ENCODE measurements at regions not wholly inside any gene's neighbourhood (a gene's known extent, or its start where the extent isn't known, plus 50 kb on each side); places are given as distances from the start of the nearest gene placed in this dataset.
"Not testable (repeated sequence)": the region's sequence is repeated elsewhere in the genome, so short reads cannot be mapped to it uniquely, and the experiment has no call there.

DNA sequence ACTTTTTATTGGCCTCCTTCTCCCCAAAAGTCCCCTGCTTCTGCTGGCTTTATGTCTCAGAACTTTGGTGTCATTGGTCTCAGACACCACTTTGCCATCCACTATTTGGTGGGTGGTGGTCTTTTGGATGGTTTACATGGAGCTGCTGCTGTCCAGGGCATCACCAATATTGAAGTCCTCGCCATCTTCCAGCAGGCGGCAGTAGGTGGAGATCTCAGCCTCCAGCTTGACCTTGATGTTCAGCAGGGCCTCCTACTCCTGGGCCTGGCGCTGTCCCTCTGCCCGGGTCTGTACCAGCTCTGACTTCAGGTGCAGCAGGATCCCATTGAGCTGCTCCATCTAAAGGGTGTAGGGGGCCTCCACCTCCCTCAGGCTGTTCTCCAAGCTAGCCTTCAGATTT lies 148.4 kb upstream of the FOXA2 start:
- FAIRE-seq = no peak
- WGBS (ENCODE audit: insufficient coverage, insufficient replicate concordance, low lambda C conversion rate, missing lambda C conversion rate) = 31% methylated on average over 4 of the region's 4 CpGs
- in situ Hi-C loops (cut with MboI) = no loop called here

DNA sequence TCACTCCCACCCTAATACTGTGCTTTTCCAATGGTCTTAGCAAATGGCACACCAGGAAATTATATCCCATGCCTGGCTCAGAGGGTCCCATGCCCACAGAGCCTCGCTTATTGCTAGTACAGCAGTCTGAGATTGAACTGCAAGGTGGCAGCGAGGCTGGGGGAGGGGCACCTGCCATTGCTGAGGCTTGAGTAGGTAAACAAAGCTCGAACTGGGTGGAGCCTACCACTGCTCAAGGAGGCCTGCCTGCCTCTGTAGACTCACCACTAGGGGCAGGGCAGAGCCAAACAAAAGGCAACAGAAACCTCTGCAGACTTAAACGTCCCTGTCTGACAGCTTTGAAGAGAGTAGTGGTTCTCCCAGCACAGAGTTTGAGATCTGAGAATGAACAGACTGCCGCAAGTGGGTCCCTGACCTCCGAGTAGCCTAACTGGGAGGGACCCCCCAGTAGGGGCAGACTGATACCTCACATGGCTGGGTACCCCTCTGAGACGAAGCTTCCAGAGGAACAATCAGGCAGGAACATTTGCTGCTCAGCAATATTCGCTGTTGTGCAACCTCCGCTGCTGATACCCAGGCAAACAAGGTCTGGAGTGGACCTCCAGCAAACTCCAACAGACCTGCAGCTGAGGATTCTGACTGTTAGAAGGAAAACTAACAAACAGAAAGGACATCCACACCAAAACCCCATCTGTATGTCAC lies 150.7 kb upstream of the FOXA2 start:
- 0 out of 3 replicates have a peak, but pooled peaks have one; percentile 35 for ATAC-seq
- H3K27ac ChIP-seq (ENCODE audit: control insufficient read depth, insufficient read depth); H3K79me2 ChIP-seq (ENCODE audit: control insufficient read depth, insufficient read depth, low read length); H3K4me3 ChIP-seq; H3K9me3 ChIP-seq (replicated peaks; ENCODE audit: control insufficient read depth, insufficient read depth, low read length); BruUV-seq (replicated peaks); H2AFZ ChIP-seq (ENCODE audit: control insufficient read depth, low read depth, low read length); H3K9ac ChIP-seq (ENCODE audit: control insufficient read depth, insufficient read depth, low read length); intact Hi-C loops (cut with micrococcal nuclease; ENCODE audit: unreplicated experiment); H3K4me2 ChIP-seq (ENCODE audit: control insufficient read depth, insufficient read depth); H4K20me1 ChIP-seq (ENCODE audit: control insufficient read depth, insufficient read depth); in situ Hi-C loops (cut with MboI); H3K36me3 ChIP-seq (ENCODE audit: control insufficient read depth in 2 of 2, insufficient read depth in 2 of 2, low read length in 1 of 2); FAIRE-seq; H3K27me3 ChIP-seq (replicated peaks in 1 of 2; ENCODE audit: control insufficient read depth in 2 of 2, insufficient read depth in 2 of 2, low read length in 1 of 2); H3K4me1 ChIP-seq (ENCODE audit: control insufficient read depth, insufficient read depth, low read length); POLR2A ChIA-PET; DNase-seq (ENCODE audit: low read depth, low spot score): not testable (repeated sequence)
- ChIA-PET RAD21 (ENCODE audit: unreplicated experiment) (interaction anchor here (1.7 kb wide), 1 partner anchor 42 kb away, joined by 4 read pairs; no protein-coding TSS in a partner anchor), CTCF (interaction anchor here (0.6 to 2.1 kb wide), 6 partner anchors 15 to 467 kb away, joined by 3 to 7 read pairs (median 4); no protein-coding TSS in a partner anchor), SMC1A (ENCODE audit: uncharacterized antibody, unreplicated experiment) (interaction anchor here (0.8 to 1.5 kb wide), 3 partner anchors 13 to 117 kb away, joined by 3 to 5 read pairs (median 3); no protein-coding TSS in a partner anchor)
- TF ChIP-seq, protein P1, sequence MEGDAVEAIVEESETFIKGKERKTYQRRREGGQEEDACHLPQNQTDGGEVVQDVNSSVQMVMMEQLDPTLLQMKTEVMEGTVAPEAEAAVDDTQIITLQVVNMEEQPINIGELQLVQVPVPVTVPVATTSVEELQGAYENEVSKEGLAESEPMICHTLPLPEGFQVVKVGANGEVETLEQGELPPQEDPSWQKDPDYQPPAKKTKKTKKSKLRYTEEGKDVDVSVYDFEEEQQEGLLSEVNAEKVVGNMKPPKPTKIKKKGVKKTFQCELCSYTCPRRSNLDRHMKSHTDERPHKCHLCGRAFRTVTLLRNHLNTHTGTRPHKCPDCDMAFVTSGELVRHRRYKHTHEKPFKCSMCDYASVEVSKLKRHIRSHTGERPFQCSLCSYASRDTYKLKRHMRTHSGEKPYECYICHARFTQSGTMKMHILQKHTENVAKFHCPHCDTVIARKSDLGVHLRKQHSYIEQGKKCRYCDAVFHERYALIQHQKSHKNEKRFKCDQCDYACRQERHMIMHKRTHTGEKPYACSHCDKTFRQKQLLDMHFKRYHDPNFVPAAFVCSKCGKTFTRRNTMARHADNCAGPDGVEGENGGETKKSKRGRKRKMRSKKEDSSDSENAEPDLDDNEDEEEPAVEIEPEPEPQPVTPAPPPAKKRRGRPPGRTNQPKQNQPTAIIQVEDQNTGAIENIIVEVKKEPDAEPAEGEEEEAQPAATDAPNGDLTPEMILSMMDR (IDR thresholded peaks at IDR 0.05 in 2 of 3, conservative IDR thresholded peaks at IDR 0.05 in 1 of 3; ENCODE audit: control insufficient read depth in 2 of 3, extremely low read depth in 1 of 3, insufficient read depth in 1 of 3, low read depth in 3 of 3, low read length in 3 of 3) = peak; percentile 23 to 44 (median 23); a peak in 4 of 6 replicates
- 0 out of 2 replicates have a peak, but pooled peaks have one; percentile 4 for TF ChIP-seq RAD21 (IDR thresholded peaks at IDR 0.05; ENCODE audit: insufficient read depth, low read depth, low read length)
- WGBS (ENCODE audit: insufficient coverage, insufficient replicate concordance, low lambda C conversion rate, missing lambda C conversion rate) = 40% methylated on average over 9 of the region's 9 CpGs

More for the DNA sequence above, 148.4 kb upstream of the FOXA2 start:
- CTCF ChIA-PET = interaction anchor here (0.9 to 1.0 kb wide), 2 partner anchors 174 to 445 kb away, joined by 4 read pairs; no protein-coding TSS in a partner anchor
- H3K27ac ChIP-seq (ENCODE audit: control insufficient read depth, insufficient read depth) = no peak overlapping the region
- no peaks in the 10 kb centered on the region for H3K79me2 ChIP-seq (ENCODE audit: control insufficient read depth, insufficient read depth, low read length)
- RAD21 ChIA-PET (ENCODE audit: unreplicated experiment) = interaction anchor here (1.4 kb wide), 1 partner anchor 241 kb away, joined by 4 read pairs; no protein-coding TSS in a partner anchor
- H3K27me3 ChIP-seq (replicated peaks in 1 of 2; ENCODE audit: control insufficient read depth in 2 of 2, insufficient read depth in 2 of 2, low read length in 1 of 2) = no peaks in the 10 kb centered on the region
- H3K4me1 ChIP-seq (ENCODE audit: control insufficient read depth, insufficient read depth, low read length) = no peaks in the 10 kb centered on the region; the same call in 1 of the 2 replicates
- no peaks in the 10 kb centered on the region for H4K20me1 ChIP-seq (ENCODE audit: control insufficient read depth, insufficient read depth)
- ATAC-seq (no peak), DNase-seq (ENCODE audit: low read depth, low spot score) (no peak)
- POLR2A ChIA-PET = no interaction called here
- BruUV-seq (replicated peaks) = no TSS peak
- H3K9me3 ChIP-seq (replicated peaks; ENCODE audit: control insufficient read depth, insufficient read depth, low read length) = no peaks in the 10 kb centered on the region; the same call in 2 of the 3 replicates
- SMC1A ChIA-PET (ENCODE audit: uncharacterized antibody, unreplicated experiment) = no interaction called here
- H2AFZ ChIP-seq (ENCODE audit: control insufficient read depth, low read depth, low read length) = no peak overlapping the region
- intact Hi-C loops (cut with micrococcal nuclease; ENCODE audit: unreplicated experiment) = no loop called here
- H3K4me2 ChIP-seq (ENCODE audit: control insufficient read depth, insufficient read depth) = no peak overlapping the region
- no peak overlapping the region for H3K4me3 ChIP-seq
- no peaks in the 10 kb centered on the region for H3K36me3 ChIP-seq (ENCODE audit: control insufficient read depth in 2 of 2, insufficient read depth in 2 of 2, low read length in 1 of 2)
- TF ChIP-seq, protein P2, sequence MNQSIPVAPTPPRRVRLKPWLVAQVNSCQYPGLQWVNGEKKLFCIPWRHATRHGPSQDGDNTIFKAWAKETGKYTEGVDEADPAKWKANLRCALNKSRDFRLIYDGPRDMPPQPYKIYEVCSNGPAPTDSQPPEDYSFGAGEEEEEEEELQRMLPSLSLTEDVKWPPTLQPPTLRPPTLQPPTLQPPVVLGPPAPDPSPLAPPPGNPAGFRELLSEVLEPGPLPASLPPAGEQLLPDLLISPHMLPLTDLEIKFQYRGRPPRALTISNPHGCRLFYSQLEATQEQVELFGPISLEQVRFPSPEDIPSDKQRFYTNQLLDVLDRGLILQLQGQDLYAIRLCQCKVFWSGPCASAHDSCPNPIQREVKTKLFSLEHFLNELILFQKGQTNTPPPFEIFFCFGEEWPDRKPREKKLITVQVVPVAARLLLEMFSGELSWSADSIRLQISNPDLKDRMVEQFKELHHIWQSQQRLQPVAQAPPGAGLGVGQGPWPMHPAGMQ (IDR thresholded peaks at IDR 0.05; ENCODE audit: borderline replicate concordance) = no peak
- no peak for TF ChIP-seq JUND (IDR thresholded peaks at IDR 0.05; ENCODE audit: low read depth, low read length)
- no peak overlapping the region for H3K9ac ChIP-seq (ENCODE audit: control insufficient read depth, insufficient read depth, low read length)

Data from GM12878 (cell line).